ENCODE measurements at regions not wholly inside any gene's neighbourhood (a gene's known extent, or its start where the extent isn't known, plus 50 kb on each side); places are given as distances from the start of the nearest gene placed in this dataset.
"Not testable (repeated sequence)": the region's sequence is repeated elsewhere in the genome, so short reads cannot be mapped to it uniquely, and the experiment has no call there.

DNA sequence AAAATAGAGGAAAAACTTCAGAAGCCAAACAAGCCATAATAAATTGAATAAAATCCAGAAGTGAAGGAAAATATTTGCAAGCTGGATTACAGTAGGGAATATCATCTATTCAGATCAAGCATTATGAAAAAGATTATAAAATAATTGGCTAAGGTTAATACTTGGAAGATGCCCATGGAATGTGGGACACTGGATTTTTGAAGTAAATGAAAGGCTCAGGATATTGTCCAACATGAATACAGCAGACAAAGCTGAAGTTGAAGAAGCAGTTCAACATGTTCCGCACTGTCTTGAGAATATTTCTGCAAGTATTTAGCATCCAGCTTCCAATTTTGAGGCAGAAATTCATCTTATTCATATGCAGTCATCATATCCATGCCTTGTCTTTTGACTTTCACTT is 1278.4 kb upstream of the GJE1 start:
- no peak for DNase-seq

GRCh38 chr6:140850438-140850837 is 1282.3 kb upstream of the GJE1 start:
- DNase-seq: no peak

- DNase-seq: no peak
These were observed 1283.3 kb upstream of the GJE1 start for GRCh38 chr6:140849456-140849855.

DNA sequence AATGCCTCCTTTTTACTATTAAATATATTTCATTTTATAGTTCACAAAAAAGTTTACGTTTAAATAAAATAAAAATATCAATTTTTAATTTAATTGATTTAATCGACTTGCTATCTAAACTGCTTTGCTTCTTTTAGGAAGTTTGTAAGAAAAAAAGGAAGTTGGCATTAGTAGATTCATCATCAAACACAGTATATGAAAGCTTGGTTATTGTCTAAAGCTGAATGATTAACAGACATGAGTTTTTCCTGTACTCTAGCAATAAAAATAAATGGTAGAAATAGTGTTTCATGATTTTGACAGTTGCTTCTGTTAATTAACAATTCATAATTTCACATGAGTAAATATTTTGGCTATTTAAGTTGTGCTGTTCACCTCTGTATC is 1285.5 kb upstream of the GJE1 start:
- DNase-seq: no peak

DNA sequence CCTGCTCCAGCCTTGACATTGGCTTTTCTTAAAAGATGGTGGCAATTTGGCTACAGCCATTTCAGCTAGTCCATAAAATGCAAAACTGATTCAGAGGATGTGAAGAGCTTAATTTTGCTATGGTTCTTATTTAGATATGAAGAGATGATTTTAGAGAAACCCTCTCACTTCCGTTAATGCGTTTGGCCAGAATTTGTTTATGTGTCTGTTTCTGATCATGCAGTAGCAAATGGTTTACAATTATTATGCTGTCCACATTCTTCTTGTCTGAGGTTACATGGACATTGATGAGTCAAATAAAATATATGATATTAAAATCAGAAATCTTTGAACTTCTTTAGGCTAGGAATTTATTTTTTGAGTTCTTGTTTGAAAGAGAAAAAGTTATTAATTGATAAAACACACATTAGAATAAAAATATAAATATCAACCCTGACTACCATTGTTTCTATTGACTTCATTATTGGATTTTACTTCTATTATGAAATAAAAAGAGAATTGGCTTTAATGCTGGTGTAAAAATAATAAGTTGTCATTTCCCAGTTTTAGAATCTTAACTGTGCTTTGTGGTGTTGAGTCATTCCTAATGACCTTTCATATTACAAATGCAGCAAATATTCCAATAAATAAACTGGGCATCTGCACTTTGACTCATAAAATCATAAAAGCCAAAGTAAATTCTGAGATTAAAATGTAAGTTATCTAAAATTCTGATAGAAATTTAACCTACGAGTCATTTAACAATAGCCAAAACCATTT is 1286.0 kb upstream of the GJE1 start:
- no peak for DNase-seq

DNA sequence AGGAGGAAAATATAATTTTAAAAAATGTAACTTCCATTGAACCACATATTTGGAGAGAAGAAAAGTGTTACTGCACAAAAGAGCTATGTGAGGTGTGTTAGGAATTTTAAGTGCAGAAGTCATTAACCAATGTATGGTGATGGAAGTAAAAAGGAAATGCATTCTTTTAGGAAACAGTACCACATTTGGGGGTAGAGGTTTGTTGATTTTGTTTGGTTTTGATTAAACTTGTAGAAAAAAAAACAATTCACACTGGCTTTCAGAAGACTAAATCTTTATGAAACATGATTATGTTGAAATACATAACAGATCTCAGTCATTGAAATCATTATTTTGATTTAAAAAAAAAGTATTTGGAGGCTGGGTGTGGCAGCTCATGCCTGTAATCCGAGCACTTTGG is 1287.0 kb upstream of the GJE1 start:
- DNase-seq: no peak

- no peak for DNase-seq
These were observed 1288.6 kb upstream of the GJE1 start for GRCh38 chr6:140844167-140844566.

GRCh38 chr6:140833408-140833807 is 1299.3 kb upstream of the GJE1 start:
- no peak for DNase-seq

DNA sequence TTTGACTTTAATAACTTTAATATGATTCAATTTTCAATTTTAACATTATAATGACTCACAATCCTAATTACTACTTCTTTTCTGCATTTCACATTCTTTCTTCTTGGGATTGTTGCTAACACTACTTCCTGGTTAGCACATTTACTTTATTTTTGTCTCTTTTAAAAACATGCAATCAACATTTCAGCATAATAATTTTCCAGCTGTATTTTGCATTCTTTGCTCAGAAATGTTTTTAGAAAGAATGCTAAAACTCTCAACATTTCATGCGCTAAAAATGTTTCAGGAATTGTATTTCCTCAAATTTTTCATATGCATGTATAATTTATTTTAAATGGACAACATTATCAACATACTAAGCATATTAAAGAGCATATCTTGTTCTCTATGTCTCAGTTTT is 1302.1 kb upstream of the GJE1 start:
- no peak for DNase-seq

DNA sequence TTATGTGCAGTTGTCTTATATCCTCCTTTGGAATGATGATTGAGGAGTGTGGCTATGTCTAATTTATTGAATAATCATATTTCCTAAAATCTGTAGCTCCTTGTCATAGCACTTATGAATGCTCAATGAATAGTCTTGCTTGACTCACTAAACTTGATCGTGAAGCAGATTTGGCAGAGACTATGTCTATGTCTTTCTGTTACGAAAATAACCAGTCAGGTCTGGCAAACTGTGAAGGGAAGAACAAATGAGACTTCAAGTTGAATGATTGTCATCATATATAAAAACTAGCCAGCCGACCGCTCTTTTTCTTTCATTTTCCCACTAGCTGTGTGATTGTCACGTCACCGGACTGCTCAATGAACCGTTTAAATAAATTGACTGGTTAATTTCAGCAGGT is 1303.9 kb upstream of the GJE1 start:
- no peak for DNase-seq

- DNase-seq: no peak
These were observed 1305.1 kb upstream of the GJE1 start for GRCh38 chr6:140827593-140827992.

DNA sequence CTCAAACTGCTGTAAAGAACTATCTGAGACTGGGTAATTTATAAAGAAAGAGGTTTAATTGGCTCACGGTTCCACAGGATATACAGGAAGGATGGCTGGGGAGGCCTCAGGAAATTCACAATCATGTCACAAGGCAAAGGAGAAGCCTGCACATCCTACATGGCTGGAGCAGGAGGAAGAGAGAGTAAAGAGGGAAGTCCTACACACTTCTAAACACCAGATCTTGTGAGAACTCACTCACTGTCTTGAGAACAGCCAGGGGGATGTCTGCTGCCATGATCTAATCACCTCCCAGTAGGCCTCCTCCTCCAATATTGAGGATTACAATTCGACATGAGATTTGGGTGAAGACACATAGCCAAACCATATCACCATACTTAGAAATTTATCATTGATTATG is 1307.0 kb upstream of the GJE1 start:
- no peak for DNase-seq

GRCh38 chr6:140824595-140824994 is 1308.1 kb upstream of the GJE1 start:
- no peak for DNase-seq

DNA sequence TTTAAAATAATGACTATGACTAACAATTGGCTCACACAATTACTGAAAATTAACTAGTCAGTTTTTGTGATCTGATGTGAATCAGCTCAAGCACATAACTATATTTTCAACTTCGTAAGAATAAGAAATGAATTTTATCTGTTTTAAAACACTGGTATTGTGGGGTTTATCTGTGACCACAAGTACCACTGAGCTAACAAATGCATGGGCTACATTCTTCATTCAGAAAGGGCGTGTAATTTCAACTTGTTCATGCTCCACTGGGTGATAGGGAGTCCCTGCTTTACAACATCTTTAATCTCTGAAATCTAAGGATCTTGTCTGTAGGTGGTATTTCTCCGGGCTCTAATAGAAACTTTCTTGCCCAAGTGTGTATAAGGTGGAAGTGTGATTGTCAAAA is 1311.5 kb upstream of the GJE1 start:
- no peak for DNase-seq

DNA sequence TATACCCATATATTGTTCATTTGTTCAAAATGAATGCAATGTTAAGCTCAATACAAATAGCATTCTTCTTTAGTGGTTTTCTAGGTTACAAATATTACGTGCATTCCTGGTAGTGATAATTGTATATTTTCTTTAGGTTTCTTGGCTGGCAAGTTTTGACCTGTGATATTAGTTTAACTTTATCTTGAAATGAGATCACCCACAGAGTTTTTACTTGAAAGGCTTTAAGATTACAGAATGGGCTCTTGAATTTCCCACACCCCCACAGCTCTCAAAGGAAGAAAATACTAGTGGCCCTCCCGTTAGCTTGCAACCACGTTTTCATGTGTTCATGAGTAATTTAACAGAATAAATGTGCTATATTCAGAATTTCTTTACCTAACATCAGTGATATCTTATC is 1315.5 kb upstream of the GJE1 start:
- DNase-seq: no peak

- no peak for DNase-seq
These were observed 1316.0 kb upstream of the GJE1 start for GRCh38 chr6:140816681-140817080.

DNA sequence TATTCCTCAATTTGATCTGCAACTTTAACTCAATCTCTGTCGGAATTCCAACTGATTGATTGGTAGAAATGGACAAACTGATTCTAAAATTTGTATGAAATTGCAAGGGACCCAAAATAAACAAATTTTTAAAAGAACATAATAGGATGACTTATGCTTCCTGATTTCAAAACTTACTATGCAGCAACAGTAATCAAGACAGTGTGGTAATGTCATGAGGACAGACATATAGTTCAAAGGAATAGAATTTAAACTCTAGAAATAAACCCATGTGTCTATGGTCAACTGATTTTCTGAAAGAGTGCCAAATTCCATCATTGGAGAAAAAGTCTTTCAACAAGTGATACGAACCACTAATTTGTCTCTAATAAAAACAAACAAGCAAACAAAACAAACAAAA is 1320.1 kb upstream of the GJE1 start:
- no peak for DNase-seq

DNA sequence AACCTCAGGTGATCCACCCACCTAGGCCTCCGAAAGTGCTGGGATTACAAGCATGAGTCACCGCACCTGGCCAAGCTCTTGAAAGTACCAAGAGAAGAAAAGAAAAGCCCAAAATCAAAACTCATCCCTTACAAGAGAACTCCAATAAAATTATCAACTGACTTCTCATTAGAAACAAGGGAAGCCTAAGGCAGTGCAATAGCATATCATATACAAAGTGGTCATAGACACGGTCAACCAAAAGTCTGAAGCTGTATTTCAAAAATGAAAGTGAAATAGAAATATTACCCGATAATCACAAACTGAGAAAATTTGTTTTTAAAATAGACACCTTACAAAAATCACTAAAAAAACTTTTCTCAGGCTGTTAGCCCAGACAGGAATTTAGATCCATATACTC is 1321.1 kb upstream of the GJE1 start:
- DNase-seq: no peak

DNA sequence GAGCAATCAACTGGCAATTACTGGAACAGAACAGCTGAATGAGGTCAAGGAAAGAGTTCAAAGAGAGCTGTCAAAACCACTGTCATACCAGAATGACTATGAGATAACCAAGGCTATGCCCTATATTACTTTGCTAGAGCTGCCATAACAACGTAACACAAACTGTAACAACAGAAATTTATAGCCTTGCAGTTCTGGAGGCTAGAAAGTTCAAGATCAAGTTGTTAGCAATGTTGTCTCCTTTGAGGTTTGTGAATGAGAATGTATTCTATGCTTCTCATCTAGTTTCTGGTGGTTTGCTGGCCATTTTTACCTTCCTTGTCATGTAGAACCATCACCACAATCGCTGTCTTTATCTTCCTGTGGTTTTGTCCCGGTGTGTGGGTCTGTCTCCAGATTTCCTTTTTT is 1323.0 kb upstream of the GJE1 start:
- DNase-seq: no peak

DNA sequence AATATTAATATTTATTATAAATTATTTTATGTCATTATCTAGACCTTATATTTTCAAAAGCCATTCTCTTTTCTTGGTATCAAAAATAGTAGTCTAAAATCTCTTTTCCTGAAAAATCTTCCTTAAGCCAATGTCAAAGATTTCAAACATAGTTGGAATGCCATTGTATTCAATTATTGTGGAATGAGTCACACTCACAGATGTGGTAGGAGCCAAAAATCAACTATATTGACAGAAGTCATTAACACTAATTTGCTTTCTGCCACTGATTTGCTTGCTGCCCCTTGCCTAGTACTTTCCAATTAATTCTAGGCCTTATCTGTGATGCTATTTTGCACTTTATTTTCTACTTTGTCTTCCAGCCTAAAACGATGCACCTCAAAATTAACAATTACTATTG is 1326.3 kb upstream of the GJE1 start:
- DNase-seq: no peak

DNA sequence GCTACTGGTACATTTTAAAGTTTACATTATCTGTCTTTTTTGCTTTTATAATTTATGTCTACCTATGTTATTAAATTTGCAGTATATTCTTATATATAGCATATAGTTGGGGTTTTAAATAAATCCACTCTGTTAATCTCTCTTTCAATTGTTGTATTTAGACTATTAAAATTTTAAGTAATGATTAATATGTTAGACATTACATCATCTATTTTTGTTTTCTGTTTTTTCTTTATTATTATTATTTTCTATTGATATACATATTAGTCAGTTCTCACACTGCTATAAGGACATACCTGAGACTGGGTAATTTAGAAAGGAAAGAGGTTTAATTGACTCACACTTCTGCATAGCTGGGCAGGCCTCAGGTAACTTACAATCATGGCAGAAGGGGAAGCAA is 1338.2 kb upstream of the GJE1 start:
- DNase-seq: no peak

- no peak for DNase-seq
These were observed 1342.6 kb upstream of the GJE1 start for GRCh38 chr6:140790109-140790508.

- DNase-seq: no peak
These were observed 1343.3 kb upstream of the GJE1 start for GRCh38 chr6:140789466-140789865.

DNA sequence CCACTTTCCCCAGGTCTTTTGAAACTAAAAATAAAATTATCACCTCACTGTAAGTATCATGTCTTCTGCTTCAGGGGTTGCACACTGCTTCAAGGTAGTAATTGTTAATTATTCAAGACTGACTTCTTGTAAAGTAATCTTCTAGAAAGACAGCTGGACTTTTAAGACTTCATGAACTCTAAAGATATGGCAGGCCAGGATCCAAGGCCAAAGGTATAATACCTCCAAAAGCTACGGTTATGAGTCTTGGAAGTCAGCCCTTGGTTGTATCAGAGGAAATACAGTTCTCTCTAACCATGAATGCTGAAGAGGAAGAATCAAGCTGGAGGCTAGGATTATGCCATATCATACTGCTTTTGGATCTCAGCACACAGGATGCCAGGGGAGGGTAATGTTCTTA is 1346.8 kb upstream of the GJE1 start:
- DNase-seq: no peak

DNA sequence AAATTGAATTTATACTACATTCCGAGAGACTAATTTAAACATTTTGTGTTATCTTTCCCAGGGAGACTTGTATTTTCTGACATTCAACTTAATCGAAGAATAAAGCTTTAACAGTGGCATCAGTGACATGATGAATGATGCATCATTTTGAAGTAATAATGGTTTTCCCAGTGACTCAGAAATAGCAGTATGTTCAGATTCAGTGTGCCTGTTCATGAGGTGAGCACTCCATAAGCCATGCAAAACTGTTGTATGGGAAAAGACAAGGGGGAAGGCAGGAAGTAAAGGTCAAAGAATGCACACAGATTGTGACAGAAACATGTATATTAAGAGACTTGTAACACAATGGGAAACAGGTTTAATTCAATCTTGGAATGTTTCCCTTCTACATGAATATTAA is 1348.2 kb upstream of the GJE1 start:
- no peak for DNase-seq

DNA sequence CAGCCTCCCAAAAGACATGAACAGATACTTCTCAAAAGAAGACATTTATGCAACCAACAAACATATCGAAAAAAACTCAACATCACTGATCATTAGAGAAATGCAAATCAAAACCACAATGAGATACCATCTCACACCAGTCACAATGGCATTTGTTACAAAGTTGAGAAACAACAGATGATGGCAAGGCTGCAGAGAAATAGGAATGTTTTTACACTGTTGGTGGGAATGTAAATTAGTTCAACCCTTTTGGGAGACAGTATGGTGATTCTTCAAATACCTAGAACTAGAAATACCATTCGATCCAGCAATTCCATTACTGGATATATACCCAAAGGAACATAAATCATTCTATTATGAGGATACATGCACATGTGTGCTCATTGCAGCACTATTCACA is 1349.2 kb upstream of the GJE1 start:
- not testable (repeated sequence) for DNase-seq

Data from DMS79 (cell line).